HCT116 (cell line): ENCODE measurements at regions not wholly inside any gene's neighbourhood (a gene's known extent, or its start where the extent isn't known, plus 50 kb on each side); places are given as distances from the start of the nearest gene placed in this dataset.

ENCODE experiments used
- ATAC-seq: fragments of 200-7000 bp; cut with Tn5 transposase; 2 replicates; pipeline ENCODE4 v1.9.1; 2020; ENCODE audit warnings: mild to moderate bottlenecking, moderate library complexity
- BruUV-seq: library from RNA; stranded (reverse); fragments of 400-500 nt; replicated peaks from 2 replicates; lab custom pipeline; 2021; lab: Mats Ljungman, UMichigan
- CTCF ChIA-PET: fragments of 300-600 bp; sonication (Branson Sonifier 250); formaldehyde crosslinking; loops from one replicate; lab custom pipeline; 2021; ENCODE audit warnings: antibody characterized with exemption; lab: Charles Lee
- POLR2A ChIA-PET: fragments of 300-600, 350-600 bp; sonication (Branson Sonifier 250); formaldehyde crosslinking; loops from one replicate; lab custom pipeline; 2021; ENCODE audit warnings: antibody characterized with exemption; lab: Charles Lee
- RAD21 ChIA-PET, 2 experiments: fragments of 300-600 bp; sonication (Branson Sonifier 250); formaldehyde crosslinking; loops; one replicate each; lab custom pipeline; 2023; ENCODE audit warnings: low total read pairs in 2 of 2; ENCODE audit not compliant: uncharacterized antibody in 2 of 2, unreplicated experiment in 2 of 2, low non-redundant PET in 1 of 2; lab: Charles Lee
- DNase-seq: peaks from one replicate; pipeline ENCODE4 v3.0.0-alpha.2; 2010; ENCODE audit warnings: low read depth, low spot score
- H2AFZ ChIP-seq: fragments of 200-600 bp; shearing (Covaris generic), sonication (generic); 2 replicates; pipeline ENCODE4 v1.6.1; 2017; ENCODE audit warnings: low read depth, mixed run types, mixed read lengths, antibody characterized with exemption, low read length; ENCODE audit not compliant: poor library complexity, severe bottlenecking
- H3K27ac ChIP-seq: 2 replicates; pipeline ENCODE4 v1.5.1; 2012; ENCODE audit warnings: low read depth, low read length
- H3K27me3 ChIP-seq: fragments of 200-600 bp; sonication (generic); 2 replicates; pipeline ENCODE4 v1.6.1; 2016; ENCODE audit warnings: mixed run types, low read length, mixed read lengths; ENCODE audit not compliant: insufficient read depth
- H3K36me3 ChIP-seq, 2 experiments: fragments of 200-500 bp in 1 of 2; fragments of 200-600 bp in 1 of 2; sonication (Bioruptor generic) in 1 of 2; sonication (generic) in 1 of 2; 2 replicates each; pipeline versions ENCODE4 v1.5.1 to v1.6.1; 2014 to 2016; ENCODE audit warnings: low read length in 2 of 2, inconsistent platforms in 1 of 2, mixed read lengths in 1 of 2, mixed run types in 1 of 2; ENCODE audit not compliant: insufficient read depth in 2 of 2, control insufficient read depth in 1 of 2
- H3K4me1 ChIP-seq, 2 experiments: fragments of 200-600 bp in 1 of 2; sonication (generic) in 1 of 2; 2 replicates each; pipeline versions ENCODE4 v1.5.1 to v1.6.1; 2012 to 2017; ENCODE audit warnings: low read length in 2 of 2, inconsistent platforms in 1 of 2, mild to moderate bottlenecking in 1 of 2, mixed read lengths in 1 of 2, mixed run types in 1 of 2, moderate library complexity in 1 of 2; ENCODE audit not compliant: insufficient read depth in 2 of 2, control insufficient read depth in 1 of 2
- H3K4me2 ChIP-seq: fragments of 200-600 bp; sonication (generic); 2 replicates; pipeline ENCODE4 v1.6.1; 2017; ENCODE audit warnings: mixed run types, low read length, mixed read lengths
- H3K4me3 ChIP-seq, 2 experiments: fragments of 200-600 bp in 1 of 2; sonication (generic) in 1 of 2; replicated peaks in 1 of 2; 2 replicates each; pipeline ENCODE4 v1.5.1; 2011 to 2016; ENCODE audit warnings: low read length in 2 of 2, control low read depth in 1 of 2, low read depth in 1 of 2, mild to moderate bottlenecking in 1 of 2, mixed read lengths in 1 of 2, mixed run types in 1 of 2
- H3K79me2 ChIP-seq: fragments of 200-600 bp; sonication (generic); 2 replicates; pipeline ENCODE4 v1.6.1; 2017; ENCODE audit warnings: mild to moderate bottlenecking, mixed run types, low read length, moderate library complexity, mixed read lengths; ENCODE audit not compliant: insufficient read depth
- H3K9ac ChIP-seq: fragments of 200-600 bp; sonication (generic); 2 replicates; pipeline ENCODE4 v1.6.1; 2016; ENCODE audit warnings: low read length, mixed read lengths
- H3K9me2 ChIP-seq: fragments of 200-600 bp; sonication (generic), shearing (Covaris generic); 2 replicates; pipeline ENCODE4 v1.6.1; 2017; ENCODE audit warnings: mixed run types, mild to moderate bottlenecking, moderate library complexity; ENCODE audit not compliant: insufficient read depth
- H3K9me3 ChIP-seq, 2 experiments: fragments of 200-500 bp in 1 of 2; fragments of 200-600 bp in 1 of 2; sonication (Bioruptor generic) in 1 of 2; sonication (generic) in 1 of 2; 2 replicates each; pipeline ENCODE4 v1.6.1; 2014 to 2017; ENCODE audit warnings: low read length in 2 of 2, mixed read lengths in 2 of 2, inconsistent platforms in 1 of 2, low read depth in 1 of 2, mild to moderate bottlenecking in 1 of 2, mixed run types in 1 of 2, moderate library complexity in 1 of 2; ENCODE audit not compliant: control insufficient read depth in 1 of 2, insufficient read depth in 1 of 2
- H4K20me1 ChIP-seq: fragments of 200-600 bp; sonication (generic), shearing (Covaris generic); 2 replicates; pipeline ENCODE4 v1.6.1; 2017; ENCODE audit warnings: mixed run types, mild to moderate bottlenecking, moderate library complexity; ENCODE audit not compliant: insufficient read depth
- CBX3 ChIP-seq: IDR thresholded peaks from 2 replicates; pipeline ENCODE4 v1.6.1; 2012; ENCODE audit warnings: low read depth
- EGR1 ChIP-seq: IDR thresholded peaks from 2 replicates; pipeline ENCODE4 v1.6.1; 2012; ENCODE audit warnings: low read depth
- JUND ChIP-seq: IDR thresholded peaks from 2 replicates; pipeline ENCODE4 v1.6.1; 2012
- MAX ChIP-seq: IDR thresholded peaks from 2 replicates; pipeline ENCODE4 v1.6.1; 2012
- POLR2A ChIP-seq: IDR thresholded peaks from 2 replicates; pipeline ENCODE4 v1.7.0; 2011; ENCODE audit warnings: borderline replicate concordance; ENCODE audit not compliant: insufficient read depth, insufficient read length; ENCODE audit errors: extremely low read depth
- POLR2AphosphoS5 ChIP-seq: IDR thresholded peaks from 2 replicates; pipeline ENCODE4 v1.6.1; 2011; ENCODE audit warnings: mild to moderate bottlenecking, low read depth, low read length, moderate library complexity
- SRF ChIP-seq: IDR thresholded peaks from 2 replicates; pipeline ENCODE4 v1.6.1; 2012; ENCODE audit warnings: low read depth
- ZBTB33 ChIP-seq: IDR thresholded peaks from 2 replicates; pipeline ENCODE4 v1.6.1; 2011; ENCODE audit warnings: mild to moderate bottlenecking, low read length, moderate library complexity; ENCODE audit not compliant: insufficient replicate concordance; ENCODE audit errors: extremely low read depth
- ZFX ChIP-seq: fragments of 450-650 bp; IDR thresholded peaks from 2 replicates; pipeline ENCODE4 v1.6.1; 2017
- ZNF274 ChIP-seq: fragments of 200-500 bp; sonication (Bioruptor generic); IDR thresholded peaks from 2 replicates; pipeline ENCODE4 v1.6.1; 2014; ENCODE audit warnings: mild to moderate bottlenecking, low read depth, low read length, inconsistent platforms
- intact Hi-C: fragments of 100-400 bp; cut with micrococcal nuclease; formaldehyde crosslinking; loops from 2 replicates; pipeline ENCODE4 v1.10.0; 2022

- no peaks in the 10 kb centered on the region for H4K20me1 ChIP-seq
- H3K79me2 ChIP-seq, result no peaks in the 10 kb centered on the region
- no peak overlapping the region for H2AFZ ChIP-seq
- H3K4me3 ChIP-seq, result no peak overlapping the region
- H3K36me3 ChIP-seq, result no peaks in the 10 kb centered on the region
- ChIA-PET CTCF (no interaction called here), RAD21 (no interaction called here), POLR2A (interaction anchor here (1.4 kb wide), 1 partner anchor 16 kb away, joined by 5 read pairs; no protein-coding TSS in a partner anchor)
- H3K4me2 ChIP-seq, result peak overlapping the region; percentile 28; the same call in 1 of the 2 replicates
- H3K9me3 ChIP-seq, result no peaks in the 10 kb centered on the region
- H3K27ac ChIP-seq, result peak overlapping the region; percentile 13; the same call in 1 of the 2 replicates
- no peaks in the 10 kb centered on the region for H3K9me2 ChIP-seq
- no peaks in the 10 kb centered on the region for H3K27me3 ChIP-seq
- DNase-seq (no peak), ATAC-seq (0 out of 2 replicates have a peak, but pooled peaks have one; percentile 25)
- TF ChIP-seq SRF (no peak), POLR2AphosphoS5 (no peak), ZNF274 (no peak), POLR2A (no peak), JUND (no peak), MAX (no peak), EGR1 (no peak), ZFX (no peak), ZBTB33 (no peak), CBX3 (no peak)
- no peak overlapping the region for H3K9ac ChIP-seq
- no TSS peak for BruUV-seq
- H3K4me1 ChIP-seq, result peaks cover 16 to 17% of the 10 kb centered on the region in 2 experiments
- intact Hi-C loops, result no loop called here
Measured at GRCh38 chr5:71907001-71907588, 188.0 kb downstream of the CARTPT start.
